AG08395 (cell line): ENCODE measurements at regions not wholly inside any gene's neighbourhood (a gene's known extent, or its start where the extent isn't known, plus 50 kb on each side); places are given as distances from the start of the nearest gene placed in this dataset.

Experiments used
- DNase-seq: peaks from one replicate; pipeline ENCODE4 v3.0.0; 2012; ENCODE audit warnings: mixed read lengths, low spot score

GRCh38 chr2:180660881-180661685 is 319.3 kb upstream of the UBE2E3 start:
- no peak for DNase-seq

- no peak for DNase-seq
These were observed 320.2 kb upstream of the UBE2E3 start for GRCh38 chr2:180660207-180660606.

- no peak for DNase-seq
These were observed 323.4 kb upstream of the UBE2E3 start for GRCh38 chr2:180657054-180657453.

GRCh38 chr2:180656455-180656847 is 324.0 kb upstream of the UBE2E3 start:
- peak; percentile 30 for DNase-seq

- no peak for DNase-seq
These were observed 324.5 kb upstream of the UBE2E3 start for GRCh38 chr2:180655842-180656454.

GRCh38 chr2:180655393-180655792 is 325.0 kb upstream of the UBE2E3 start:
- DNase-seq: no peak

- no peak for DNase-seq
These were observed 326.9 kb upstream of the UBE2E3 start for GRCh38 chr2:180653481-180653880.

GRCh38 chr2:180652794-180653193 is 327.6 kb upstream of the UBE2E3 start:
- no peak for DNase-seq

GRCh38 chr2:180651596-180651995 is 328.8 kb upstream of the UBE2E3 start:
- no peak for DNase-seq

- DNase-seq: no peak
These were observed 332.8 kb upstream of the UBE2E3 start for GRCh38 chr2:180647621-180648020.

- no peak for DNase-seq
These were observed 333.2 kb upstream of the UBE2E3 start for GRCh38 chr2:180647221-180647620.

- no peak for DNase-seq
These were observed 333.6 kb upstream of the UBE2E3 start for GRCh38 chr2:180646756-180647155.

- no peak for DNase-seq
These were observed 335.7 kb upstream of the UBE2E3 start for GRCh38 chr2:180644709-180645108.

- DNase-seq: no peak
These were observed 349.6 kb upstream of the UBE2E3 start for GRCh38 chr2:180630756-180631155.

- peak; percentile 80 for DNase-seq
These were observed 355.2 kb upstream of the UBE2E3 start for GRCh38 chr2:180625006-180625844.

- peak; percentile 19 for DNase-seq
These were observed 358.2 kb upstream of the UBE2E3 start for GRCh38 chr2:180621941-180622918.

GRCh38 chr2:180621366-180621765 is 359.0 kb upstream of the UBE2E3 start:
- DNase-seq: no peak

- no peak for DNase-seq
These were observed 361.8 kb upstream of the UBE2E3 start for GRCh38 chr2:180618570-180618969.

- no peak for DNase-seq
These were observed 365.6 kb upstream of the UBE2E3 start for GRCh38 chr2:180614776-180615175.

- no peak for DNase-seq
These were observed 370.6 kb upstream of the UBE2E3 start for GRCh38 chr2:180609626-180610340.

- DNase-seq: no peak
These were observed 372.8 kb upstream of the UBE2E3 start for GRCh38 chr2:180607514-180608049.
